ENCODE measurements at regions not wholly inside any gene's neighbourhood (a gene's known extent, or its start where the extent isn't known, plus 50 kb on each side); places are given as distances from the start of the nearest gene placed in this dataset.
"Not testable (repeated sequence)": the region's sequence is repeated elsewhere in the genome, so short reads cannot be mapped to it uniquely, and the experiment has no call there.

DNA sequence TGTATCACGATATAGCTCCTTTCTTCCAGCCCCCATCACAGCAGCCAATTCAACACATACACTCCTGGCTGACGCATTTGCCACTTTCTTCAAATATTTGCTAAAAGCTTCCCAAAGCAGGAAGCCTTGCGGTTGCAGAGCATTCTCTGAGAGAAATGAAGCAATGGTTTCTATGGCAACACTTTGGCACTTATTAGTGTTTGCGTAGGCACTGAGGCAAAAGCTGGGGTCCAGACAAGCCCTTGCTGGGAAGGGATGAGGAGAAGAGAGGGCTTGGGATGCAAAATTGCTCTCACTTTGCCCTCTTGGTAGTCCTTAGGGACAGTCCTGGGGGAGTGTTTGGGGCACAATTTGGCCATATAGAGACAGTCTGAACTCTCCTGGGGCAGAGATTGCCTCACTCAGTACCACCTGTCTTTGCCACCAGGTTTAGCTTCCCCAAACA, 55.0 kb upstream of the PAK3 start:
- no peak for DNase-seq (ENCODE audit: low spot score)

DNA sequence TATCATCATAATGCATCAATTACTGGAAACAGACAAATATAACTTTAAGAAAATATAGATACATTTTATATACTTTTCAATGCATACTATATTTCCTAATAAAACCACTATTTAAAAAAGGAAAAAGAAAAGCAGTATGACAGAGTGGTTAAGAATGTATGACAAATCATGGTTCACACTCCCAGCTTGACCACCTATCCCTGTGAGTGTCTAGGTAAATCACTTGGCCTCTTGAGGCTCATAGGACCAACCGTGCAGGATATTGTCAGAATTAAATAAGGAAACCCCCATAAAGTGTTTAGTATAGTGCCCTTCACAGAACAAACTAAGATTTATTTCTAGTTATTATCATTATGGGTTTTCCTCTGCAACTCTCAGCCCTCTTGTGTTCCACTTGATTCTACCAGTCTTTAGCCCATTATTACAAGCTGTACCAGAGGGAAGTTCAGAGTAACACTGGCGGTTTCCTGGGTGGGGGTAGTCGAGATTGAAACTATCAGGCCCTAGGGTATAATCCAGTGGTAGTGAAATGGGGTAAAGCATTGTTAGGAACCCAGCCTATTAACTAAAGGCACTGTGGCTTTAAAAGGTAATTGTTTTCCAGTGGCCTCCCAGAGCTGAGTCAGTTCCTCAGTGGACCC, 55.5 kb upstream of the PAK3 start:
- DNase-seq (ENCODE audit: low spot score), result no peak

DNA sequence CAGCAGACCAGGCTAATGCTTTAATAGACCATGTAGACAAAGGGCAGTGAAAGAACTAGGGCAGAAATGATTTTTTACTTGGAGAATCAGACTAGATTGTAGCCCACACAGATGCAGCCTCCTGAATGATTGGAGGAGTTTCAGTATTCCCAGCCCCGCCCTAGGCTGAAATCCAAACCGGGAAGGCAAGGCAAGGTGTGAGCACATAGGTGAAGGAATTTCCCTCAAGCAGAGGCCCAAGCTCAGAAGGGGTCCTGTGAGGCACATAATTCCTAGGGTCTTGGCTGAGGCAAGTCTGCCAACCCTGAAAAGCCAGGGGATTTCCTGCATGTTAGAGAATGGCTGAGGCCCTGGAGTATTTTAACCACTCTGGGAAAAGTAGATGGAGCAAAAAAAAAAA, 56.4 kb upstream of the PAK3 start:
- DNase-seq (ENCODE audit: low spot score), result no peak

DNA sequence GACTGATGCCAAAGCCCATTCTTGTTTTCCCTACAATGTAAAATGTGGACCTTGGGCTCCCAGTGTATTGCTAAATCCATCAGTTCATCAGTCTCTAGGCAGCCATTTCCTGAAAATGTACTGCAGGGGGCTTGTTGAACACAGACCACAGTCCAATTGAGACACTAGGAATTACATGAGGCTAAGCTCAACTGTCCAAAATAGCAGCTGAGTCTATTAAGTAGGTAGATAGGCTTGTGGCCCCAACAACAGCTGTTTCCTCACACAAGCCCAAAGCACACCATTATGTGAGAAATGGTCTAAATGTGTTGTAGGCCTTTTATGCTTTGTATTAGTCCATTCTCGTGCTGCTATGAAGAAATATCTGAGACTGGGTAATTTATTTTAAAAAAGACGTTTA, 60.0 kb upstream of the PAK3 start:
- no peak for DNase-seq (ENCODE audit: low spot score)

DNA sequence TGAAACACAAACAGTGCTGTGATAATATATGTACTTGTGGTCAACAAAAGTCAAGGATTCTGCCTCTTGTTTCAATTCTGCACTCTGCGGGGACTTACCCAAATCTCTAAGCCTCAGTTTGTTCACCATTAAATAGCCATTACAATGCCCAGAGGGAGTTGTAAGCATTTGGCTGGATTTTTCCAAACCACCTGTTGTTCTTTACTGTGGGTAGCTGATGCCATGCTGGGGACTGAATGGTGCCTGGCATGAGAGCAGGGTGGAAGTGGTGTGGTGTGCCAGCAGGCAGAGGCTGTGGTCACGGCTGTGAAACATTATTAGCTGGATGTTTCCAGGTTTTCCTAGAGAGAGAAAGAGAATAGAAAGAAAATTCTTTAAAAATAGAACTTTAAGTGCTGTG, 60.7 kb upstream of the PAK3 start:
- no peak for DNase-seq (ENCODE audit: low spot score)

DNA sequence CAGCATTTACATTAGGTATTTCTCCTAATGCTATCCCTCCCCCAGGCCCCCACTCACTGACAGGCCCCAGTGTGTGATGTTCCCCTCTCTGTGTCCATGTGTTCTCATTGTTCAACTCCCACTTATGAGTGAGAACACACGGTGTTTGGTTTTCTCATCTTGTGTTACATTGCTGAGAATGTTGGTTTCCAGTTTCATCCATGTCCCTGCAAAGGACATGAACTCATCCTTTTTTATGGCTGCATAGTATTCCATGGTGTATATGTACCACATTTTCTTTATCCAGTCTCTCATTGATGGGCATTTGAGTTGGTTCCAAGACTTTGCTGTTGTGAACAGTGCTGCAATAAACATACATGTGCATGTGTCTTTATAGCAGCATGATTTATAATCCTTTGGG, 73.0 kb upstream of the PAK3 start:
- DNase-seq (ENCODE audit: low spot score), result not testable (repeated sequence)

DNA sequence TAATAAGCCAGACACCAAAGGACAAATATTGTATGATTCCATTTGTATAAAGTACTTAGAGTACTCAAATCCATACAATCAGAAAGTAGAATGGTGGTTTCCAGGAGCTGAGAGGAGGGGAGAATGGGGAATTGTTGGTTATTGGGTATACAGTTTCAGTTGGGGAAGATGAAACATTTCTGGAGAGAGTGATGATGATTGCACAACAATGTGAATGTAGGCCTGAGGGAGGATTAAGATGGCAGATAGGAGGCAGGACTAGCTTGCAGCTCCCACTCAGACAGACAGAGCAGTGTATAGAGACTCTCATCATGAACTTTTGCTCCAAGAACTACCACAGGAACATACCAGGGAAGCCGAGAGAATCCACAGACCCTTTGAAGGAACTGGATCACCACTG, 75.7 kb upstream of the PAK3 start:
- no peak for DNase-seq (ENCODE audit: low spot score)

DNA sequence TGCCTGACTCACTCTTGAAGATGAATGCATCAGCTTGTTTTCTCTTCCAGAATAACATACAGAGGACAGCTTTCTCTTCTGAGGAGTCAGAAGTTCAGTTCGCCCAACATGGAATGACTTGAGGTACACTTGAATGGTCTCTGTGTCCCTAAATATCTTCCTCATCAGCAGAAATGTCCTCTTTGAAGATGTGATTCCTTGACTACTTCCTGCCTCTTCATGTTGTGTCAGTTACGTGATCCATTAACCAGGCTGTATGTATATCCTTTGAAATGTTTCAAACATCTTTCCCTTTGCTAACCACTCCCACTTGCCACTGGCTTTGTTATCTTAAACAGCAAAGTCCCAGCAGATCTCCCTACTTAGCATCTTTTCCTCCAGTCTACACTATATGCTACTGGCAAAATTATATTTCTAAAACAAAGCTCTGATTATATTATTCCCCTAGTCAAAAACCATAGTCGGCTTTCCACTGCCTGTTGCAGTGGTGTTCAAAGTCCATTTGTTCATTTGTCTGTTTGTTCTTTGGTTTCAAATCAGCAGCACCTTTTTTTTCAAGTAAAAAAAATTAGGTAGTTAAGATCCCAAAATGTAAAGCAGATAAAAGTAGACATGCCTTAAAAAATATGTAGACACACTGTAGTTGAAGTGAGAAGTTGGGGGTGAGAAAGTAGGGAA, 82.1 kb upstream of the PAK3 start:
- no peak for DNase-seq (ENCODE audit: low spot score)

DNA sequence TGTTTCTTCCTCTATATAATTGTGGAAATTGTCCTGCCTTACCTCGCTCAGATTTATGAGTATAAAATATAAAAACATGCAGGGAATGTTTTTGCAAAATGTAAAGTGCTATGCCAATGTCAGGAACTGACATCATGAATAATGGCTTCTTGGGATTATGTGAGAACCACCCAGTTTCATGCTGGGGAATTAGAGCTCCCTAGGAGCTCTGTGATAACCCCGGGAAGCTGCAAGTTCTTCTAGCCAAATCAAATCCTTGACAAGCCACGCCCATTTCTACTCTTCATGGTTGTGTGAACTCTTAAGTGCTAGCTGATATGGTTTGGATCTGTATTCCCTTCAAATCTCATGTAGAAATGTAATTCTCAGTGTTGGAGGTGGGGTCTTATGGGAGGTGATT, 85.9 kb upstream of the PAK3 start:
- DNase-seq (ENCODE audit: low spot score), result no peak

DNA sequence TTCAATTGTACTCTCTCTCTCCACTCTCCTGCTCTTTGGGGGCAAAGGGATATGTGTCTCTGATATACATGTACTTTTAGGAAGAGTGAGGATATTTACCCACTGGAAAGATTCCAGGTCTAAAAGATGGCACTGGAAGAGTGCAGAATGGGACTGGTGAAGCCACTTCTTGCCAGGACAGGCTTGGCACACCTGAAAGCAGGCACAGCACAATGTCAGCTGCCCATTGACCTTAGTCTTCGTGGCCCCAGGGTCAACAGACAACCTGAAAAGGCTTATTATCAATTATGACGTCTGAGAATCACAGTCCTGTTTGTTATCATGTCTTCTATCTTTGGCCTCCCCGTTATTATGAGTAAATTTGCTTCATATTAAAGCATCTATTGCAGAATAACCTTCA, 86.7 kb upstream of the PAK3 start:
- DNase-seq (ENCODE audit: low spot score), result no peak

DNA sequence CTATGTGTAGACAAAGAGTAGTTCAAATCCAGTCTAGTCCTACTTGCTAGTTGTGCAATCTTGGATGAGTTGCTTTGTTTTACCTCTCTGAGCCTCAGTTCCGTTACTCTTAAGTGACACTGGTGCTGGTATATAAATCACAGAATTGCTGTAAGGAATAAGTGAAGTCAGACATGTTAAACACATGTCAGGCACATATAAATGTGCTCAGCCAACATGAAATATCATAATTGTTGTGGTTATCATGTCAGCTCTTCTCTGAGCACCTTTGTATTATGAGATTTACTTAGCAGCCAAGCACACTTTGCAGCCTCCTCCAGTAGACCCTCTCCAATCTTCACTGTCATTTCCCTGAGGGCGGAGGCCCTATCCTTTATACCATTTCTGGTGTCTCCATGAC, 87.9 kb upstream of the PAK3 start:
- DNase-seq (ENCODE audit: low spot score), result no peak

DNA sequence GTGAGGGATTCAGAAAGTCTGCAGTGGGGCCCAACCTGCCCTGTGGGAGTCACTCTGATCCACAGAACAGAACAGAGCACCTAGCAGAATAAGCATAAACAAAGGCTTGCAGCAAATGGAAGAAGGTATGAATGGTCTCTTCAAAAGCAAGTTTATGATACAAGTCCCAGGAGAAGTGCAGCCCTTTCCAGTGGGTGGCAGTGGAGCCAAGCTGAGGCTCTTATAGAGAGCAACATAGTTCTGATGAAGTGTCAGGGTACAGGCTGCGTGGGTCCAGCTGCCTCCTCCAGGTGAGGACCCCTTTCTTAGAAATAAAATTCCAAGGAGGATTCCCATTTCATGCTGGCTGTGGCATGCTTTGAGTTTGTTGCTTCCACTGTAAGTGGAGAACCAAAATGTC, 88.8 kb upstream of the PAK3 start:
- no peak for DNase-seq (ENCODE audit: low spot score)

DNA sequence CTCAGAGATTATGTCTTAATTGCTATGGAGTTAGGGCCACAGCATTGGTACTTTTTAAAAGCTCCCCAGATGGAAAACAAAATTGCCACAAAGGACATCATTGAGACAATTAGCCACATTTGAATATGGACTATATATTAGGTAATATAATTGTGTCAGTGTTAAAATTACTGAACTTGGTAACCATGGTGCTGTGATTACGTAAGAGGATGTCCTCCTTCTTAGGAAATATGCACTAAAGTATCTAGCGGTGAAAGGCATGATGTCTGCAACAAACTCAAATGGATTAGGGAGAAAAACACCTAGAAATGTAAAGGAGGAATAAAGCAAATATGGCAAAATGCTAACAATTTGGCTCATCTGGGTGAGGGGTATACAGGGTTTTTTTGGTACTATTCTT, 89.9 kb upstream of the PAK3 start:
- DNase-seq (ENCODE audit: low spot score), result no peak

DNA sequence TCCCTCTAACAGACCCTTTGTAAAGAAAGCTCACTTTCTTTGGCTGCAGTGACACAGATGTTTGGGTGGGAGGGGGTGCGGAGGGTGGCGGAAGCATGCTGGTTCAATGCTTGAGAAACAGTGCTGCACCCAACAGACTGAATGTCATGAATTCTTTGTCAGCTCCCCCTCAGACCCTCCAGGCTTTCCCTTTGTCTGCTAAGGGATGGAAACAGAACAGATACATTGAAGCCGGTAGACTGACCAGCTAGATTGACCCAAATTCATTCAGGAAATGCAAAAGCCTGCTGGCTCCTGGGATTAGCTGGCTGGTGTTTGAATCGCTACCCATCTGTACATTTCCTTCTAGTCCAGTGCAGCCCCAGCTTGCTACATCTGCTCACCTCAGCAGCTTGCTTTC, 90.8 kb upstream of the PAK3 start:
- no peak for DNase-seq (ENCODE audit: low spot score)

DNA sequence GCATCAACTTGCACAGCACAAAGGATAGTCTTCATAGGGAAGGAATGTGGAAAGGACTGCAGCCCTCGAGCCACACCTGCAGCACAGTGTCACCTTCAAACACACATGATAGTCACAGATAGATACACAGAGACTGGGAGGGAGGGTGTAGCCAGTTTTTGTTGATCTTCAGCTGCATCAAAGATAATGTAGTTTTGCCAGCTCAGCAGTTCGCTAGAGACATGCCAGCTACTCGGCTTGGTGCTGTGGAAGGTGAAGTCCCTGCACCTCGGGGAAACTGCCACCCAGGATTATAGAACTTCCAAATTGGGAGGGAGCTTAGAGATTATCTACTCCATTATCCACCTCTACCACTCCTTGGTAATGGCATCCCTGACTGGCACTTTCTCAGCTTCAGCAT, 92.9 kb upstream of the PAK3 start:
- DNase-seq (ENCODE audit: low spot score), result no peak

DNA sequence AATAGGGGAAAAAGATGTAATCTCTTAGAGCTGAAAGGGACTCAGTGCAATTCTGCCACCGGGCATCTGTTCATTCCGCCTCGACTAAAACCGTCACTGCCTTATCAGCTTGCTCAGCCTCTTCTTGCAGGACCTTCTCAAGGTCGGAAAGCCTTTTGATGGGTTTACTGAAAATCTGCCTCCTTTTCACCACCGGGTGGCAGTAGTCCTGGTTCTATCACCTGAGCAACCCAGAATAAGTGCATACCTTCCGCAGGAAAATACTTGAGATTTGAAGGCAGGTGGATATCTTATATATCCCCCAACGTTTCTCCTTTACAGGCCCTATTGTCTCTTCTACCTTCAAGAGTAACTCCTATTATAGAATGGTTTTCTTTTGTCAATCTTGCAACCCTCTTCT, 103.4 kb upstream of the PAK3 start:
- peak; percentile 23 for DNase-seq (ENCODE audit: low spot score)

DNA sequence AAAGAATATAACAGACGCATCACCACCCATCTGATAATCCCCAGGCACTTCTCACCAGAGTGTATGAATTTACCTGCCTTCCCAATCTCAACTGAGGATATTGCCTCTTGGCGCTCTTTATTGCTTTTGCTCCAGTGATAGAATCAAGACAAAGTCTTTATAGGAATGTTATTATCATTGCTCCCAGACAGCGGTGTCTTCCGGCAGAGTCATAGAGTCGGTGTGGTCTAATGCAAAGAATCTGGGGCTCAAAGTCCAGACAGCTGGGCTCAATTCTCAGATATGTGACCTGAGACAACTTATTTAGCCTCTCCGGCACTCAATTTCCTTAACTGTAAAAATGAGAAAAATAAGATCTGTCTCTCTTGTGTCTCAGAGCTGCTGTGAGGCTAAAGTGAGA, 106.1 kb upstream of the PAK3 start:
- DNase-seq (ENCODE audit: low spot score), result no peak

DNA sequence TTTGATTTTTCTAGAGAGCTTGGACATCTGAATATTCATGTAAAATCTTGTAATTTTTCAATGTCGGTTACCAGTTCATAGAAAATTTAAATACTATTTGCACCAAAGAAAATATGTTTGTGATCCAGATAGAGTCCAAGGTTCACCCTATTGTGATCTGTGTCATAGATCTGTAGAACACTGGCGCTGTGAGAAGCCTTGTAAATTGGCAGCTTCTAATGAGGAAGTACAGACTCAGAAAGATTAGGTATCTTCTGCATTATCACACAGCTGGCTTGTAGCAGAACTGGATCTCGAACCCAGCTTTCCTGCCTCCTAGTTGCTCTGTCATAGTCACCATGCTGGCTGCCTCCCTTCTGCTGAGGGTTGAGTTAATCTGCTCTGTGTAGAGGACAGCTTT, 106.5 kb upstream of the PAK3 start:
- no peak for DNase-seq (ENCODE audit: low spot score)

DNA sequence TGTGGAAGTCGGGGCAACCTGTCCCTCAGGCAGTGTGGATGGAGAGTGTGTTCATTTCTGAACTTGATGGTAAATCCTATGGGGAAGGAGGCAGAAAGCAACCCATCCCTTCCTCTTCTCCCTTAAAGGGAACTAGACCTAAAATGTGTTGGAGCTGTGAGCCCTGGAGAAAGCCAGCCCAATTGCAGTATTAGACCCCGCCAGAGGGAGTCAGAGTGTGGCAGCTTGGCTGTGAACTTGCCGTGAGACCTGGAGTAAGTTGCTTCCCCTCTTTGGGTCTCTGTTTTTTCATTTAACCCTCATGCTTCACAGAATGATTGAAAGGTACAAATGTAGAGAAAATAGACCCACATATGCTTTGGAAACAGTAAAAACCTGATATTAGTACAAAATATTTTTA, 108.7 kb upstream of the PAK3 start:
- peak; percentile 4 for DNase-seq (ENCODE audit: low spot score)

DNA sequence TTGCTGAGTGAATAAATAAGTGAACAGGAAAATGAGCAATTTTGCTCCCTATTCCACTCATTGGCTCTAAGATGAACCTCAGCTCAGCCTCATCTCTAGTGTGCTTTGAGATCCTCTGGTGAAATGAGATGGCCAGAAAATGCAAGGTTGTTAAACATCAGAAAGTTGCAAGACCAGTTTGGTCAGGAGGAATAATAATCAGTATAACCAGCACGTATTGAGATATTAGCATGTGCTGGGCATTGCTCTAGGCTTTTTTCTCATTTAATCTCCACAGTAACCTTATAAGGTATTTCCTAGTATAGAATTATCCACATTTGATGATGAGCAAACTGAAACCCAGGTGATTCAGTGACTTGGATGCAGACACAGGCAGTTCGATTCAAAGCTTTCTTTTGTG, 110.5 kb upstream of the PAK3 start:
- no peak for DNase-seq (ENCODE audit: low spot score)

DNA sequence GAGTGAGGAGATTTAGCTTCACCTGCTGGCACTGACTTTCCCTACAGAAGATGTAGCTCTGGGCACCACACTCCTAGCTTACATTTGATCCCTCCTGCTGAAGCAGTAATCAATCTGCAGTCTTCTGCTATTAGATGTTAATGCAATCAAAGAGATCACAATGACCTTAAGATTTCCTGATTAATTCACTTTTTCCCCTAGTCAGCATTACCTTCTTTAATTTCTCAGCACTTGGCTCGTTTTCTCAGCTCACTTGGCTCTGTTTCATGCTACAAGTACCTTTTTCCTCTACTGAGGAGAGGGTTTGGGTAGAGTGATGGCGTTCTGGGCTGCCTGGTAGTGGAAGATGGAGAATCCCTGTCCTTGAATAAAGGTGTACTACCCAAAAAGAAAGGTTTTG, 113.0 kb upstream of the PAK3 start:
- DNase-seq (ENCODE audit: low spot score), result no peak

DNA sequence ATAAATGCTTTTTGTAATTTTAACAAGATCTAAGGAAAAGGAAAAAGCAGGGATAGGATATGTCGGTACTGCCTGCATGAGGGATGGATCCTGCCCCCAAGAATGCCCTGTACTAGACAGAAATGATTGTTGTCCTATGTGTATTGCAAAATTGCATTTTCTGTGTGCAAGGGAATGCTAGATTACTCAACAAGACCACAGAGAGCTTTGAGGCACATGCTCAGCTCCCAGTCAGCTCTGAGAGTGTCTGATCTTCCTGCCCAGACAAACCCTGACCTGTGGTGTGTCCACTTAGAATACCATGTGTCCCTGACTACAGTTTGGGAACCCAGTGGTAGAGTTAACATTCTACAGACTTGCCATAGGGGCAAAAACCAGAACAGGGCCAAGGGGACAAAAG, 129.2 kb upstream of the PAK3 start:
- no peak for DNase-seq (ENCODE audit: low spot score)

DNA sequence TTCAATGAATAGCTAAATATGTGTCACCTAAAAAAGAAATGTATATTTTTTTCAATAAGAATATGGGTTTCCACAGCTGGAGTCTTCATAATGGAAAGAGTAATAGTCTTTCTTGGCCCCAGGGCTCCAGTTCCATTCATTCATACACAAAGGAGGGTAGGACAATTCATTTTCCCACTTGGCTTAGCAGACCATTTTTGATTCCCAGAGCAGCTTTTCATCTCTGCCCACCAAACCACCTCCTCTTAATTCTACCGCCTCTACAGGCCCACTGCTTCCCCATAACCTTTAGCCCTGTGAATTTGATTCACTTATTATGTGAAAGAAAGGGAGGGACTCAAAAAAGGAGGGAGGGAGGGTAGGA, 129.9 kb upstream of the PAK3 start:
- no peak for DNase-seq (ENCODE audit: low spot score)

DNA sequence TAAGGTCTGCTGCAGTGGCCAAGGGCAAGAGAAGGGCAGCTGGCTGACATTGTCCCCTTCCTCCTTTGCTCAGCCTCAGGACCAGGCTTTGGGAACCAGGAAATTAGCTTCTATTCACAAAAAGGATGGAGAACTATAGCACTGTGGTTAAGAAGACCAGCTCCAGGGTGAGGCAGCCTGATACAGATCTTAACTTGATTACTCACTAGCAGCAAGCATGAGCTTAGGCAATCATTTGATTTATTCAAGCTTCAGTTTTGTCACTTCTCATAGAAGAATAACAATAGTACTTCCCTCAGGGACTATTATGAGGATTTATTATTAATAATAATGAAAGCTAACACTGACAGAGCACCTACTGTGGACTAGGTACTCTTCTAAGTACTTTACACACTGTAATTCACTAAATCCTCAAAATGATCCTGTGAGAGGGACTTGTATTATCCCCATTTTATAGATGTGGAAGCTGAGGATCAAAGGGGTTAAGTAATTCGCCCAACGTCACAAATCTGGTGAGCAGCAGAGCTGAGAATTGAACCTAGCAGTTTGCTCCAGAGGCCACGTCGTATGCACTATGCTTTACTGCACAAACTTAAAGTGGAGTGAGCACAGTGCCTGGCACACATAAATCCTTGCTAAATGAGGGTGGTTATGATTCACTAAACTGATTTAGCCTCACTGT, 130.4 kb upstream of the PAK3 start:
- DNase-seq (ENCODE audit: low spot score), result no peak

All from NAMALWA (cell line).